ENCODE measurements at regions not wholly inside any gene's neighbourhood (a gene's known extent, or its start where the extent isn't known, plus 50 kb on each side); places are given as distances from the start of the nearest gene placed in this dataset.

DNA sequence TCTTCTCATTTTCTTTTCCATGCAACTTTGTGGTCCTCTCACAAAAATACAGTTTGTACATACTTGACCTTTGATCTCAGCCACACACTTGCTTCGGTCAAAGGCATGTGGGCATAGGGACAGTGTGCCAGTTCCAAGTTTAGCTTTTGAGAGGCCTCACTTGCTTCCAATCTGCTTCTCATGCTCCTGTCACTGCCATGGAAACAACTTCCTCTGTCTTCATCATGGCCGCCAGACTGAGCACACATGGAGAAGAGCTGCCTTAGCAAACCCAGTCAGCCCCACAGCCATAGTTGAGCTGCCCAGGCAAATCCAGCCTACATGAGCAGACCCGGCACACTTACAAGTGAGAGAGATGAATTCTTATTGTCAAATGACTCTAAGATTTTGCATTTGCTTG is 138.2 kb upstream of the TUSC1 start:
- no peaks in the 10 kb centered on the region; the same call in 1 of the 2 replicates for H3K36me3 ChIP-seq (ENCODE audit: insufficient read depth, low read length)
- no peaks in the 10 kb centered on the region for H3K4me1 ChIP-seq (ENCODE audit: insufficient read depth, low read length, poor library complexity, severe bottlenecking)
- H3K9me3 ChIP-seq (ENCODE audit: insufficient read depth, low read depth, low read length) = no peaks in the 10 kb centered on the region
- TF ChIP-seq CTCF (conservative IDR thresholded peaks at IDR 0.05; ENCODE audit: low read length) (no peak), EZH2phosphoT487 (IDR thresholded peaks at IDR 0.05; ENCODE audit: borderline replicate concordance) (no peak)
- no peak overlapping the region for H3K9ac ChIP-seq (ENCODE audit: low read depth, low read length, poor library complexity, severe bottlenecking)
- no peak overlapping the region for H3K4me2 ChIP-seq (ENCODE audit: low read depth, low read length, poor library complexity, severe bottlenecking)
- no peak overlapping the region for H3K4me3 ChIP-seq (ENCODE audit: low read length, poor library complexity, severe bottlenecking)
- H4K20me1 ChIP-seq (ENCODE audit: insufficient read depth, low read length, poor library complexity, severe bottlenecking) = no peaks in the 10 kb centered on the region
- no peak overlapping the region for H2AFZ ChIP-seq (ENCODE audit: low read length)
- H3K79me2 ChIP-seq (ENCODE audit: insufficient read depth, low read length) = no peaks in the 10 kb centered on the region
- H3K27me3 ChIP-seq (ENCODE audit: insufficient read depth, low read length, poor library complexity, severe bottlenecking) = no peaks in the 10 kb centered on the region
- H3K9me2 ChIP-seq (replicated peaks; ENCODE audit: low read depth, low read length) = no peaks in the 10 kb centered on the region
- no peaks in the 10 kb centered on the region for H3F3A ChIP-seq (ENCODE audit: low read depth)

GRCh38 chr9:25814023-25814422 is 135.8 kb upstream of the TUSC1 start:
- Histone ChIP-seq H3K9me3 (ENCODE audit: insufficient read depth, low read depth, low read length) (no peaks in the 10 kb centered on the region), H3K9me2 (replicated peaks; ENCODE audit: low read depth, low read length) (no peaks in the 10 kb centered on the region), H4K20me1 (ENCODE audit: insufficient read depth, low read length, poor library complexity, severe bottlenecking) (no peaks in the 10 kb centered on the region), H3F3A (ENCODE audit: low read depth) (no peaks in the 10 kb centered on the region), H3K4me1 (ENCODE audit: insufficient read depth, low read length, poor library complexity, severe bottlenecking) (no peaks in the 10 kb centered on the region), H3K4me3 (ENCODE audit: low read length, poor library complexity, severe bottlenecking) (no peak overlapping the region), H3K36me3 (ENCODE audit: insufficient read depth, low read length) (no peaks in the 10 kb centered on the region; the same call in 1 of the 2 replicates), H3K27me3 (ENCODE audit: insufficient read depth, low read length, poor library complexity, severe bottlenecking) (no peaks in the 10 kb centered on the region), H3K4me2 (ENCODE audit: low read depth, low read length, poor library complexity, severe bottlenecking) (no peak overlapping the region), H3K9ac (ENCODE audit: low read depth, low read length, poor library complexity, severe bottlenecking) (no peak overlapping the region), H3K79me2 (ENCODE audit: insufficient read depth, low read length) (no peaks in the 10 kb centered on the region), H2AFZ (ENCODE audit: low read length) (no peak overlapping the region)
- no peak for TF ChIP-seq EZH2phosphoT487 (IDR thresholded peaks at IDR 0.05; ENCODE audit: borderline replicate concordance)
- no peak for TF ChIP-seq CTCF (conservative IDR thresholded peaks at IDR 0.05; ENCODE audit: low read length)

DNA sequence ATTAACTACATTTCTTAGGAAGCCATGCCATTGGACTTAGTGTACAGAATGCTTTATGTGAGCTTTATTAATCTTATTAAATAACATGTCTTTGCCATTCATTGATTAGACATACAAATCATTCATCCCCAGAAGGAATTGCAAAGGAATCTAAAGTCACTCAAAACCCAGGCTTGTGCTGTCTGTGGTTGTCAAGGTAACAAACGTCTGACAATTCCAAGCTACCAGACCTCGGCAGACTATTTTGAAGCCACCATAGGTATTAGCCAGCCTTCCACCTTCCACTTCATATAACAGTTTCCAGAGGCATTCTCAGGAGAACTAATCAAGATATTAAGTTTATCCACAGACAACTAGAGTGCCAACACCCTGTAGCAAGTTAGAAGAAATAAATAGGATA is 135.2 kb upstream of the TUSC1 start:
- no peaks in the 10 kb centered on the region for H3K9me3 ChIP-seq (ENCODE audit: insufficient read depth, low read depth, low read length)
- no peaks in the 10 kb centered on the region for H3K27me3 ChIP-seq (ENCODE audit: insufficient read depth, low read length, poor library complexity, severe bottlenecking)
- H3K4me1 ChIP-seq (ENCODE audit: insufficient read depth, low read length, poor library complexity, severe bottlenecking) = no peaks in the 10 kb centered on the region
- no peaks in the 10 kb centered on the region; the same call in 1 of the 2 replicates for H3K36me3 ChIP-seq (ENCODE audit: insufficient read depth, low read length)
- no peak overlapping the region for H3K9ac ChIP-seq (ENCODE audit: low read depth, low read length, poor library complexity, severe bottlenecking)
- no peak overlapping the region for H3K4me2 ChIP-seq (ENCODE audit: low read depth, low read length, poor library complexity, severe bottlenecking)
- H3K4me3 ChIP-seq (ENCODE audit: low read length, poor library complexity, severe bottlenecking) = no peak overlapping the region
- H2AFZ ChIP-seq (ENCODE audit: low read length) = no peak overlapping the region
- no peaks in the 10 kb centered on the region for H3F3A ChIP-seq (ENCODE audit: low read depth)
- no peaks in the 10 kb centered on the region for H3K79me2 ChIP-seq (ENCODE audit: insufficient read depth, low read length)
- no peaks in the 10 kb centered on the region for H4K20me1 ChIP-seq (ENCODE audit: insufficient read depth, low read length, poor library complexity, severe bottlenecking)
- H3K9me2 ChIP-seq (replicated peaks; ENCODE audit: low read depth, low read length) = no peaks in the 10 kb centered on the region
- TF ChIP-seq CTCF (conservative IDR thresholded peaks at IDR 0.05; ENCODE audit: low read length) (no peak), EZH2phosphoT487 (IDR thresholded peaks at IDR 0.05; ENCODE audit: borderline replicate concordance) (no peak)
